GM12878 (cell line): ENCODE measurements at regions not wholly inside any gene's neighbourhood (a gene's known extent, or its start where the extent isn't known, plus 50 kb on each side); places are given as distances from the start of the nearest gene placed in this dataset.

ENCODE experiments used
- ATAC-seq: fragments of 200-7000 bp; cut with Tn5 transposase; 3 replicates; pipeline ENCODE4 v1.9.1; 2020; ENCODE audit warnings: mild to moderate bottlenecking, moderate library complexity
- BruUV-seq: library from RNA; stranded (reverse); fragments of 400-500 nt; replicated peaks from 2 replicates; lab custom pipeline; 2021; lab: Mats Ljungman, UMichigan
- CTCF ChIA-PET: fragments of 300-600 bp; sonication (Branson Sonifier 250); formaldehyde crosslinking; extraction: SDS; loops from one replicate; lab custom pipeline; 2021; ENCODE audit warnings: inconsistent platforms; lab: Yijun Ruan, JAX
- POLR2A ChIA-PET: fragments of 350-600 bp; formaldehyde crosslinking; extraction: SDS; loops from one replicate; lab custom pipeline; 2021; ENCODE audit warnings: inconsistent platforms; lab: Charles Lee
- RAD21 ChIA-PET: fragments of 300-600 bp; sonication (Branson Sonifier 250); formaldehyde crosslinking; loops from one replicate; lab custom pipeline; 2023; ENCODE audit warnings: antibody characterized with exemption; ENCODE audit not compliant: unreplicated experiment; lab: Charles Lee
- SMC1A ChIA-PET: fragments of 300-600 bp; sonication (Branson Sonifier 250); formaldehyde crosslinking; loops from one replicate; lab custom pipeline; 2023; ENCODE audit not compliant: unreplicated experiment, uncharacterized antibody; lab: Charles Lee
- DNase-seq: peaks from one replicate; pipeline ENCODE4 v3.0.0-alpha.2; 2011; ENCODE audit warnings: low read depth, low spot score
- FAIRE-seq: peaks from 3 replicates; lab custom pipeline; 2011; peaks lifted over from hg19 to GRCh38; lab: Jason Lieb, UNC
- H2AFZ ChIP-seq: 2 replicates; pipeline ENCODE4 v1.6.0; 2011; ENCODE audit warnings: low read depth, low read length, control low read depth; ENCODE audit not compliant: control insufficient read depth
- H3K27ac ChIP-seq: 2 replicates; pipeline ENCODE4 v1.5.1; 2011; ENCODE audit warnings: control low read depth; ENCODE audit not compliant: control insufficient read depth, insufficient read depth
- H3K27me3 ChIP-seq, 2 experiments: replicated peaks in 1 of 2; 2 replicates each; pipeline versions ENCODE4 v1.6.0 to v1.6.1; 2011; ENCODE audit warnings: low read length in 1 of 2; ENCODE audit not compliant: control insufficient read depth in 2 of 2, insufficient read depth in 2 of 2
- H3K36me3 ChIP-seq, 2 experiments: 2 replicates each; pipeline ENCODE4 v1.5.1; 2011; ENCODE audit warnings: low read length in 1 of 2; ENCODE audit not compliant: control insufficient read depth in 2 of 2, insufficient read depth in 2 of 2
- H3K4me1 ChIP-seq: 2 replicates; pipeline ENCODE4 v1.6.1; 2011; ENCODE audit warnings: mild to moderate bottlenecking, low read length, moderate library complexity, mixed read lengths; ENCODE audit not compliant: control insufficient read depth, insufficient read depth
- H3K4me2 ChIP-seq: 2 replicates; pipeline ENCODE4 v1.6.0; 2011; ENCODE audit warnings: control low read depth; ENCODE audit not compliant: control insufficient read depth, insufficient read depth
- H3K4me3 ChIP-seq: fragments of 200-600 bp; sonication (generic); 2 replicates; pipeline ENCODE4 v1.5.1; 2016
- H3K79me2 ChIP-seq: 2 replicates; pipeline ENCODE4 v1.6.0; 2011; ENCODE audit warnings: low read length; ENCODE audit not compliant: control insufficient read depth, insufficient read depth
- H3K9ac ChIP-seq: 2 replicates; pipeline ENCODE4 v1.8.0; 2011; ENCODE audit warnings: low read length, control low read depth, mixed read lengths; ENCODE audit not compliant: control insufficient read depth, insufficient read depth
- H3K9me3 ChIP-seq: replicated peaks from 3 replicates; pipeline ENCODE4 v1.5.1; 2011; ENCODE audit warnings: mild to moderate bottlenecking, low read length; ENCODE audit not compliant: control insufficient read depth, insufficient read depth
- H4K20me1 ChIP-seq: 2 replicates; pipeline ENCODE4 v1.6.0; 2011; ENCODE audit not compliant: control insufficient read depth, insufficient read depth
- BCL11A ChIP-seq: IDR thresholded peaks from 2 replicates; pipeline ENCODE4 v1.6.1; 2011; ENCODE audit warnings: low read depth, low read length
- EP300 ChIP-seq, 2 experiments: fragments of 150-350 bp in 1 of 2; IDR thresholded peaks; 2 replicates each; pipeline ENCODE4 v1.6.1; 2011 to 2012; ENCODE audit warnings: low read depth in 2 of 2, low read length in 2 of 2, borderline replicate concordance in 1 of 2, improper control_type of control experiment in 1 of 2, inconsistent platforms in 1 of 2; ENCODE audit not compliant: control insufficient read depth in 1 of 2
- FOS ChIP-seq: IDR thresholded peaks from 3 replicates; pipeline ENCODE4 v1.6.1; 2011; ENCODE audit warnings: borderline replicate concordance; ENCODE audit not compliant: insufficient read length; ENCODE audit errors: extremely low read depth
- HCFC1 ChIP-seq: fragments of 150-350 bp; IDR thresholded peaks from 2 replicates; pipeline ENCODE4 v1.6.1; 2014; ENCODE audit warnings: low read length
- JUNB ChIP-seq: IDR thresholded peaks from 2 replicates; pipeline ENCODE4 v1.6.1; 2016; ENCODE audit warnings: antibody characterized with exemption, mild to moderate bottlenecking
- MYC ChIP-seq: IDR thresholded peaks from 2 replicates; pipeline ENCODE4 v1.6.1; 2011; ENCODE audit warnings: mild to moderate bottlenecking, low read length, moderate library complexity, inconsistent platforms; ENCODE audit not compliant: insufficient read depth, insufficient replicate concordance, insufficient read length, severe bottlenecking
- PAX5 ChIP-seq: IDR thresholded peaks from 2 replicates; pipeline ENCODE4 v1.6.1; 2011; ENCODE audit warnings: low read depth, low read length, borderline replicate concordance
- PML ChIP-seq: IDR thresholded peaks from 2 replicates; pipeline ENCODE4 v1.6.1; 2012; ENCODE audit warnings: low read length, inconsistent platforms
- SIN3A ChIP-seq: IDR thresholded peaks from 2 replicates; pipeline ENCODE4 v1.6.1; 2012; ENCODE audit warnings: low read depth, low read length, improper control_type of control experiment
- SMC3 ChIP-seq: IDR thresholded peaks from 2 replicates; pipeline ENCODE4 v1.6.1; 2011; ENCODE audit warnings: low read length, improper control_type of control experiment, borderline replicate concordance
- ZBED1 ChIP-seq: IDR thresholded peaks from 2 replicates; pipeline ENCODE4 v1.6.1; 2016; ENCODE audit warnings: borderline replicate concordance
- ZNF217 ChIP-seq: fragments of 450-650 bp; IDR thresholded peaks from 2 replicates; pipeline ENCODE4 v1.6.1; 2017; ENCODE audit warnings: antibody characterized with exemption, mild to moderate bottlenecking
- WGBS: methylation state at CpG from one replicate; pipeline ENCODE4 v1.1.6; 2016; ENCODE audit warnings: low lambda C conversion rate; ENCODE audit not compliant: insufficient replicate concordance, insufficient coverage; ENCODE audit errors: missing lambda C conversion rate; 5-methylcytosine and 5-hydroxymethylcytosine counted together
- in situ Hi-C: fragments of 300-500 bp; cut with MboI; formaldehyde crosslinking; loops from 9 replicates; pipeline ENCODE4 v1.14.3; 2018; ENCODE audit warnings: mixed read lengths
- intact Hi-C: fragments of 100-400 bp; cut with micrococcal nuclease; formaldehyde crosslinking; loops from one replicate; pipeline ENCODE4 v1.14.2; 2022; ENCODE audit not compliant: unreplicated experiment
- TF ChIP-seq, protein P1 (sequence below): fragments of 450-650 bp; IDR thresholded peaks from 2 replicates; pipeline ENCODE4 v1.6.1; 2017; ENCODE audit warnings: antibody characterized with exemption, mild to moderate bottlenecking, moderate library complexity

- no TSS peak for BruUV-seq
- Histone ChIP-seq H3K4me1 (no peaks in the 10 kb centered on the region), H3K9me3 (no peaks in the 10 kb centered on the region; the same call in 2 of the 3 replicates), H4K20me1 (no peaks in the 10 kb centered on the region), H3K4me3 (no peak overlapping the region), H2AFZ (no peak overlapping the region), H3K79me2 (no peaks in the 10 kb centered on the region), H3K27ac (no peak overlapping the region), H3K4me2 (no peak overlapping the region), H3K36me3 (no peaks in the 10 kb centered on the region), H3K9ac (no peak overlapping the region), H3K27me3 (no peaks in the 10 kb centered on the region)
- FAIRE-seq (no peak), DNase-seq (no peak), ATAC-seq (no peak)
- ChIA-PET SMC1A (interaction anchor here (1.1 kb wide), 1 partner anchor 9 kb away, joined by 3 read pairs; no protein-coding TSS in a partner anchor), RAD21 (no interaction called here), POLR2A (no interaction called here), CTCF (no interaction called here)
- WGBS, result 51% methylated on average over 6 of the region's 6 CpGs
- intact Hi-C loops (no loop called here), in situ Hi-C loops (no loop called here)
- no peak for TF ChIP-seq FOS
- TF ChIP-seq HCFC1, result no peak
- no peak for TF ChIP-seq PML
- TF ChIP-seq, protein P1, sequence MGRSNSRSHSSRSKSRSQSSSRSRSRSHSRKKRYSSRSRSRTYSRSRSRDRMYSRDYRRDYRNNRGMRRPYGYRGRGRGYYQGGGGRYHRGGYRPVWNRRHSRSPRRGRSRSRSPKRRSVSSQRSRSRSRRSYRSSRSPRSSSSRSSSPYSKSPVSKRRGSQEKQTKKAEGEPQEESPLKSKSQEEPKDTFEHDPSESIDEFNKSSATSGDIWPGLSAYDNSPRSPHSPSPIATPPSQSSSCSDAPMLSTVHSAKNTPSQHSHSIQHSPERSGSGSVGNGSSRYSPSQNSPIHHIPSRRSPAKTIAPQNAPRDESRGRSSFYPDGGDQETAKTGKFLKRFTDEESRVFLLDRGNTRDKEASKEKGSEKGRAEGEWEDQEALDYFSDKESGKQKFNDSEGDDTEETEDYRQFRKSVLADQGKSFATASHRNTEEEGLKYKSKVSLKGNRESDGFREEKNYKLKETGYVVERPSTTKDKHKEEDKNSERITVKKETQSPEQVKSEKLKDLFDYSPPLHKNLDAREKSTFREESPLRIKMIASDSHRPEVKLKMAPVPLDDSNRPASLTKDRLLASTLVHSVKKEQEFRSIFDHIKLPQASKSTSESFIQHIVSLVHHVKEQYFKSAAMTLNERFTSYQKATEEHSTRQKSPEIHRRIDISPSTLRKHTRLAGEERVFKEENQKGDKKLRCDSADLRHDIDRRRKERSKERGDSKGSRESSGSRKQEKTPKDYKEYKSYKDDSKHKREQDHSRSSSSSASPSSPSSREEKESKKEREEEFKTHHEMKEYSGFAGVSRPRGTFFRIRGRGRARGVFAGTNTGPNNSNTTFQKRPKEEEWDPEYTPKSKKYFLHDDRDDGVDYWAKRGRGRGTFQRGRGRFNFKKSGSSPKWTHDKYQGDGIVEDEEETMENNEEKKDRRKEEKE, result no peak
- TF ChIP-seq ZNF217, result no peak
- no peak for TF ChIP-seq SMC3
- no peak for TF ChIP-seq JUNB
- TF ChIP-seq EP300 (IDR thresholded peaks at IDR 0.05; ENCODE audit: borderline replicate concordance in 1 of 2, control insufficient read depth in 1 of 2, low read depth in 2 of 2, low read length in 2 of 2), result no peak
- no peak for TF ChIP-seq PAX5
- no peak for TF ChIP-seq ZBED1
- TF ChIP-seq MYC, result no peak
- TF ChIP-seq BCL11A, result no peak
- TF ChIP-seq SIN3A, result no peak
These were observed 111.8 kb upstream of the UQCRFS1 start for GRCh38 chr19:29324717-29325116.
